Common myeloid progenitor, CD34-positive (primary cell): ENCODE measurements at regions not wholly inside any gene's neighbourhood (a gene's known extent, or its start where the extent isn't known, plus 50 kb on each side); places are given as distances from the start of the nearest gene placed in this dataset.

ENCODE experiments used
- CTCF ChIA-PET: fragments of 350-600 bp; sonication (Branson Sonifier 250); formaldehyde crosslinking; loops from one replicate; lab custom pipeline; 2021; ENCODE audit warnings: antibody characterized with exemption; lab: Charles Lee
- POLR2A ChIA-PET: fragments of 350-600 bp; sonication (Branson Sonifier 250); formaldehyde crosslinking; loops from one replicate; lab custom pipeline; 2021; ENCODE audit warnings: antibody characterized with exemption; lab: Charles Lee
- DNase-seq, 3 donors: peaks; one replicate each; pipeline versions ENCODE4 v3.0.0 to v3.0.0-alpha.2; 2013
- H3K27ac ChIP-seq, 2 experiments: 1 replicate in 1 of 2; 2 replicates in 1 of 2; pipeline ENCODE4 v1.7.0; 2013; ENCODE audit warnings: inconsistent platforms in 2 of 2, low read length in 2 of 2, mild to moderate bottlenecking in 2 of 2, low read depth in 1 of 2, moderate library complexity in 1 of 2; ENCODE audit not compliant: severe bottlenecking in 2 of 2, insufficient read depth in 1 of 2, poor library complexity in 1 of 2
- H3K27me3 ChIP-seq, 5 experiments: replicated peaks in 2 of 5; 1 replicate in 3 of 5; 2 replicates in 2 of 5; pipeline versions ENCODE4 v1.6.1 to v1.7.0; 2013; ENCODE audit warnings: low read length in 4 of 5, mild to moderate bottlenecking in 2 of 5, moderate library complexity in 2 of 5, inconsistent platforms in 1 of 5; ENCODE audit not compliant: insufficient read depth in 5 of 5, control insufficient read depth in 4 of 5
- H3K36me3 ChIP-seq, 4 experiments: 1 replicate in 2 of 4; 2 replicates in 2 of 4; pipeline versions ENCODE4 v1.6.1 to v1.7.0; 2013; ENCODE audit warnings: low read length in 3 of 4, control low read depth in 1 of 4, mild to moderate bottlenecking in 1 of 4; ENCODE audit not compliant: control insufficient read depth in 4 of 4, insufficient read depth in 4 of 4
- H3K4me1 ChIP-seq, 4 experiments: 1 replicate in 3 of 4; 2 replicates in 1 of 4; pipeline versions ENCODE4 v1.6.1 to v1.7.1; 2013; ENCODE audit warnings: low read length in 3 of 4, mild to moderate bottlenecking in 3 of 4, control low read depth in 1 of 4, inconsistent platforms in 1 of 4, moderate library complexity in 1 of 4; ENCODE audit not compliant: control insufficient read depth in 4 of 4, insufficient read depth in 4 of 4; ENCODE audit errors: control extremely low read depth in 1 of 4
- H3K4me3 ChIP-seq, 7 experiments: 1 replicate in 4 of 7; 2 replicates in 3 of 7; pipeline versions ENCODE4 v1.5.1 to v1.7.0; 2013; ENCODE audit warnings: mild to moderate bottlenecking in 7 of 7, low read length in 6 of 7, moderate library complexity in 6 of 7, inconsistent platforms in 2 of 7, low read depth in 2 of 7, control low read depth in 1 of 7; ENCODE audit not compliant: insufficient read depth in 4 of 7, control insufficient read depth in 1 of 7; ENCODE audit errors: extremely low read depth in 1 of 7
- H3K9me3 ChIP-seq, 5 experiments: 1 replicate in 4 of 5; 2 replicates in 1 of 5; pipeline versions ENCODE4 v1.6.1 to v1.7.1; 2013; ENCODE audit warnings: low read length in 4 of 5, mild to moderate bottlenecking in 2 of 5, inconsistent platforms in 1 of 5, low read depth in 1 of 5, moderate library complexity in 1 of 5; ENCODE audit not compliant: control insufficient read depth in 4 of 5, insufficient read depth in 2 of 5; ENCODE audit errors: control extremely low read depth in 1 of 5
- WGBS: methylation state at CpG from one replicate; pipeline ENCODE4 v1.1.5; 2013; ENCODE audit not compliant: insufficient coverage; 5-methylcytosine and 5-hydroxymethylcytosine counted together

- no peak for DNase-seq
- no peaks in the 10 kb centered on the region for H3K36me3 ChIP-seq
- H3K27me3 ChIP-seq = no peaks in the 10 kb centered on the region
- no CpG with 5 or more reads among the region's 2 CpGs for WGBS
- no peak overlapping the region for H3K4me3 ChIP-seq
- H3K27ac ChIP-seq = no peak overlapping the region
- H3K4me1 ChIP-seq = no peaks in the 10 kb centered on the region
- ChIA-PET CTCF (no interaction called here), POLR2A (no interaction called here)
- no peaks in the 10 kb centered on the region for H3K9me3 ChIP-seq
Measured at GRCh38 chr6:80468398-80468797, 361.9 kb downstream of the BCKDHB start.

- Histone ChIP-seq H3K27ac (no peak overlapping the region), H3K27me3 (no peaks in the 10 kb centered on the region), H3K9me3 (no peaks in the 10 kb centered on the region), H3K36me3 (no peaks in the 10 kb centered on the region), H3K4me1 (no peaks in the 10 kb centered on the region), H3K4me3 (no peak overlapping the region)
- WGBS = 100% methylated on average over 2 of the region's 2 CpGs
- CTCF ChIA-PET = no interaction called here
- POLR2A ChIA-PET = no interaction called here
- no peak for DNase-seq
Measured at GRCh38 chr6:80467408-80467807, 360.9 kb downstream of the BCKDHB start.

DNA sequence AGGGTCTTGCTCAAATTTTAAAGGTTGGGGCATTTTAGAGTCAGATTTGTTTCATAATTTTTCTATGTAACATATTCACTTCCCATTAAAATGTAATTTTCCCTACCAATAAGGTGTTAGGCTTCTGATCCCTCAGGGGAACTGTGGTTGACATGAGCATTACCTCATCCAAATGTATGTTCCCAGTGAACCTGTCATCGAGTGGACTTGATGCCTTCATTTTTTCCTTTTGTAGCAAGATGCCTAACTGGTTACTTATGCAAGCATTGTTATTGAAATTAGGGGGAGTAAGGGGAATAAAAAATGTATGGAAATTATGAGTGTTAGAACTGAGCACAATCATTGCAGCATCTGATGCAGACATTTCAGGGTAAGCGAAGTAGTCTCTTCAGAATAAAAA lies 360.5 kb downstream of the BCKDHB start:
- CTCF ChIA-PET = no interaction called here
- no peak for DNase-seq
- H3K4me1 ChIP-seq = no peaks in the 10 kb centered on the region
- POLR2A ChIA-PET = no interaction called here
- no peak overlapping the region for H3K4me3 ChIP-seq
- no peaks in the 10 kb centered on the region for H3K36me3 ChIP-seq
- no peak overlapping the region for H3K27ac ChIP-seq
- no peaks in the 10 kb centered on the region for H3K27me3 ChIP-seq
- 67% methylated on average over 1 of the region's 2 CpGs for WGBS
- H3K9me3 ChIP-seq = no peaks in the 10 kb centered on the region

GRCh38 chr6:80465513-80465912 lies 359.0 kb downstream of the BCKDHB start:
- Histone ChIP-seq H3K4me1 (no peaks in the 10 kb centered on the region), H3K36me3 (no peaks in the 10 kb centered on the region), H3K4me3 (no peak overlapping the region), H3K9me3 (no peaks in the 10 kb centered on the region), H3K27ac (no peak overlapping the region), H3K27me3 (no peaks in the 10 kb centered on the region)
- no peak for DNase-seq
- ChIA-PET CTCF (no interaction called here), POLR2A (no interaction called here)
- no CpG with 5 or more reads among the region's 2 CpGs for WGBS

DNA sequence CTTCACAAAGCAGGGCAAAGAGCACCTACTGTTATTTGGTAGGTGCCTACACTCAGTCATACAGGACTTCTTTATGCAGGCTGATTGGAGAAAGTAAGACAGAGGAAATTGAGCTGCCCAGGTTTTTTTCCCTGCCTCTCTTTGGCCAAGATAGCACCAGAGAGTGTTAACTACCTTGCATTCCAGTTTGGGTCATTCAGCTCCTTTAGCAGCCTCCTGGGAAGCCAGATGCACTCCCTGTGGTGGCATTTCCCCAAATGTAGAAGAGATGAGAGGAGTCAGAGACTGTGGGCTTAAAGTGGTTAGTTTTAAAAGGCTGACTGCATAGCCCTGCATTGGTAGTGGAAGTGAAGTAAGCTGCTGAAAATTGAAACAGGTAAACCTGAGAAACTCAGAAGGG lies 358.4 kb downstream of the BCKDHB start:
- POLR2A ChIA-PET = no interaction called here
- H3K9me3 ChIP-seq = no peaks in the 10 kb centered on the region
- H3K4me1 ChIP-seq = no peaks in the 10 kb centered on the region
- no peaks in the 10 kb centered on the region for H3K36me3 ChIP-seq
- H3K27me3 ChIP-seq = no peaks in the 10 kb centered on the region
- no peak for DNase-seq
- H3K27ac ChIP-seq = no peak overlapping the region
- H3K4me3 ChIP-seq = no peak overlapping the region
- CTCF ChIA-PET = no interaction called here

- Histone ChIP-seq H3K27me3 (no peaks in the 10 kb centered on the region), H3K36me3 (no peaks in the 10 kb centered on the region), H3K4me3 (no peak overlapping the region), H3K9me3 (no peaks in the 10 kb centered on the region), H3K4me1 (no peaks in the 10 kb centered on the region), H3K27ac (no peak overlapping the region)
- POLR2A ChIA-PET = no interaction called here
- DNase-seq = no peak
- CTCF ChIA-PET = no interaction called here
Measured at GRCh38 chr6:80463197-80463596, 356.7 kb downstream of the BCKDHB start.

GRCh38 chr6:80460257-80460865 lies 353.9 kb downstream of the BCKDHB start:
- no peak for DNase-seq
- Histone ChIP-seq H3K4me1 (no peaks in the 10 kb centered on the region), H3K4me3 (no peak overlapping the region), H3K36me3 (no peaks in the 10 kb centered on the region), H3K27ac (no peak overlapping the region), H3K9me3 (no peaks in the 10 kb centered on the region), H3K27me3 (no peaks in the 10 kb centered on the region)
- POLR2A ChIA-PET = no interaction called here
- CTCF ChIA-PET = no interaction called here
- no CpG with 5 or more reads among the region's 1 CpG for WGBS
